ENCODE measurements at regions not wholly inside any gene's neighbourhood (a gene's known extent, or its start where the extent isn't known, plus 50 kb on each side); places are given as distances from the start of the nearest gene placed in this dataset.

GRCh38 chr1:10962483-10962882 lies 50.0 kb upstream of the TARDBP start:
- no peak for TF ChIP-seq CTCF (IDR thresholded peaks at IDR 0.05)
- no peak overlapping the region for H3K4me3 Mint-ChIP-seq
- no peaks in the 10 kb centered on the region for H3K9me3 Mint-ChIP-seq
- H3K4me1 Mint-ChIP-seq (ENCODE audit: low read depth), result no peaks in the 10 kb centered on the region; the same call in 1 of the 2 replicates
- DNase-seq, result no peak
- H3K27me3 Mint-ChIP-seq (ENCODE audit: insufficient read depth), result peaks cover 61% of the 10 kb centered on the region
- H3K27ac Mint-ChIP-seq, result no peak overlapping the region
- H3K36me3 Mint-ChIP-seq (ENCODE audit: low read depth), result no peaks in the 10 kb centered on the region

All from HFFc6 (cell line).